Parathyroid adenoma (tissue), 2 donors: ENCODE measurements at regions not wholly inside any gene's neighbourhood (a gene's known extent, or its start where the extent isn't known, plus 50 kb on each side); places are given as distances from the start of the nearest gene placed in this dataset.

Source experiments
- H2AFZ ChIP-seq: fragments of 300-600 bp; sonication (generic); one replicate; pipeline ENCODE4 v1.7.0; 2017; ENCODE audit warnings: antibody characterized with exemption, mild to moderate bottlenecking
- H3K27ac ChIP-seq: fragments of 300-600 bp; sonication (generic); one replicate; pipeline ENCODE4 v1.7.0; 2017
- H3K27me3 ChIP-seq: fragments of 300-600 bp; sonication (generic); one replicate; pipeline ENCODE4 v1.7.0; 2017; ENCODE audit warnings: low read length; ENCODE audit not compliant: control insufficient read depth, insufficient read depth
- H3K36me3 ChIP-seq: fragments of 300-600 bp; sonication (generic); one replicate; pipeline ENCODE4 v1.7.0; 2017; ENCODE audit warnings: low read length; ENCODE audit not compliant: control insufficient read depth, insufficient read depth
- H3K4me1 ChIP-seq: fragments of 300-600 bp; sonication (generic); one replicate; pipeline ENCODE4 v1.7.0; 2017; ENCODE audit warnings: control low read depth
- H3K4me2 ChIP-seq: fragments of 300-600 bp; sonication (generic); one replicate; pipeline ENCODE4 v1.7.0; 2017; ENCODE audit warnings: low read length
- H3K4me3 ChIP-seq: fragments of 300-600 bp; sonication (generic); one replicate; pipeline ENCODE4 v1.7.0; 2017; ENCODE audit warnings: low read depth, low read length
- H3K79me2 ChIP-seq: fragments of 300-600 bp; sonication (generic); one replicate; pipeline ENCODE4 v1.7.0; 2017; ENCODE audit warnings: control low read depth
- H3K9ac ChIP-seq: fragments of 300-600 bp; sonication (generic); one replicate; pipeline ENCODE4 v1.7.0; 2017; ENCODE audit warnings: mild to moderate bottlenecking
- H3K9me3 ChIP-seq: fragments of 300-600 bp; sonication (generic); one replicate; pipeline ENCODE4 v1.7.0; 2017; ENCODE audit warnings: low read length; ENCODE audit not compliant: control insufficient read depth
- TF ChIP-seq, protein P1 (sequence below): fragments of 300-600 bp; sonication (generic); IDR thresholded peaks from one replicate; pipeline ENCODE4 v1.7.0; 2017; ENCODE audit warnings: antibody characterized with exemption, mild to moderate bottlenecking
- donor health status: primary hyperparathyroidism.

GRCh38 chr6:163998496-163998895 lies 584.0 kb downstream of the QKI start:
- H3K27ac ChIP-seq: no peak overlapping the region
- H3K27me3 ChIP-seq: no peaks in the 10 kb centered on the region
- H3K4me3 ChIP-seq: no peak overlapping the region
- no peaks in the 10 kb centered on the region for H3K79me2 ChIP-seq
- TF ChIP-seq, protein P1, sequence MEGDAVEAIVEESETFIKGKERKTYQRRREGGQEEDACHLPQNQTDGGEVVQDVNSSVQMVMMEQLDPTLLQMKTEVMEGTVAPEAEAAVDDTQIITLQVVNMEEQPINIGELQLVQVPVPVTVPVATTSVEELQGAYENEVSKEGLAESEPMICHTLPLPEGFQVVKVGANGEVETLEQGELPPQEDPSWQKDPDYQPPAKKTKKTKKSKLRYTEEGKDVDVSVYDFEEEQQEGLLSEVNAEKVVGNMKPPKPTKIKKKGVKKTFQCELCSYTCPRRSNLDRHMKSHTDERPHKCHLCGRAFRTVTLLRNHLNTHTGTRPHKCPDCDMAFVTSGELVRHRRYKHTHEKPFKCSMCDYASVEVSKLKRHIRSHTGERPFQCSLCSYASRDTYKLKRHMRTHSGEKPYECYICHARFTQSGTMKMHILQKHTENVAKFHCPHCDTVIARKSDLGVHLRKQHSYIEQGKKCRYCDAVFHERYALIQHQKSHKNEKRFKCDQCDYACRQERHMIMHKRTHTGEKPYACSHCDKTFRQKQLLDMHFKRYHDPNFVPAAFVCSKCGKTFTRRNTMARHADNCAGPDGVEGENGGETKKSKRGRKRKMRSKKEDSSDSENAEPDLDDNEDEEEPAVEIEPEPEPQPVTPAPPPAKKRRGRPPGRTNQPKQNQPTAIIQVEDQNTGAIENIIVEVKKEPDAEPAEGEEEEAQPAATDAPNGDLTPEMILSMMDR: no peak
- H3K9ac ChIP-seq: no peak overlapping the region
- no peaks in the 10 kb centered on the region for H3K4me1 ChIP-seq
- no peak overlapping the region for H3K4me2 ChIP-seq
- no peaks in the 10 kb centered on the region for H3K9me3 ChIP-seq
- H3K36me3 ChIP-seq: no peaks in the 10 kb centered on the region
- no peak overlapping the region for H2AFZ ChIP-seq

DNA sequence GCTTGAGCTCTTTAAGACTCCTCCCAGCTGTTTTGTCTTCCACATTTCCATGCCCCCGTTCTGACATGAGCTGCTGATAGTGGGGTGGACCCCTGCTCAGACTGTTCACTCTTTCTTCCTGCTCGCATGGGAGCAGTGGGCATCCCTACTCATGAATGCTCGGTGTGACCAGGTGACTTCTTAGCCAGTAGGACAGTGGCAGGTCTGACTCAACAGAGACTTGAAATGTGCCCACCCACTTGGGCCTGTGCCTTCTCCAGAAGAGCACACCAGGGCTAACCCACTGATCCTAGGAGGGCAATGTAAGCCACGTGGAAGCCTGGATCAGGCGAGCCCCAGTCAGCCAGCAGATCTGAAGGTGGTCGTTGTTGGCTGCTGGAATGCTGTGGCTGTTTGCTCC lies 582.0 kb downstream of the QKI start:
- Histone ChIP-seq H3K9ac (no peak overlapping the region), H3K4me1 (no peaks in the 10 kb centered on the region), H3K4me3 (no peak overlapping the region), H3K27ac (no peak overlapping the region), H3K36me3 (no peaks in the 10 kb centered on the region), H3K4me2 (no peak overlapping the region), H2AFZ (no peak overlapping the region), H3K79me2 (no peaks in the 10 kb centered on the region), H3K27me3 (no peaks in the 10 kb centered on the region), H3K9me3 (no peaks in the 10 kb centered on the region)
- TF ChIP-seq, protein P1: no peak

- no peaks in the 10 kb centered on the region for H3K27me3 ChIP-seq
- no peak overlapping the region for H3K4me3 ChIP-seq
- no peaks in the 10 kb centered on the region for H3K4me1 ChIP-seq
- H3K9me3 ChIP-seq: no peaks in the 10 kb centered on the region
- no peaks in the 10 kb centered on the region for H3K36me3 ChIP-seq
- H3K4me2 ChIP-seq: no peak overlapping the region
- TF ChIP-seq, protein P1: no peak
- no peak overlapping the region for H3K9ac ChIP-seq
- H2AFZ ChIP-seq: no peak overlapping the region
- H3K79me2 ChIP-seq: no peaks in the 10 kb centered on the region
- no peak overlapping the region for H3K27ac ChIP-seq
These were observed 580.0 kb downstream of the QKI start for GRCh38 chr6:163994566-163994965.

GRCh38 chr6:163992701-163993100 lies 578.2 kb downstream of the QKI start:
- Histone ChIP-seq H3K27me3 (no peaks in the 10 kb centered on the region), H3K4me2 (no peak overlapping the region), H3K36me3 (no peaks in the 10 kb centered on the region), H3K4me3 (no peak overlapping the region), H3K27ac (no peak overlapping the region), H3K9ac (no peak overlapping the region), H3K9me3 (no peaks in the 10 kb centered on the region), H3K4me1 (no peaks in the 10 kb centered on the region), H3K79me2 (no peaks in the 10 kb centered on the region), H2AFZ (no peak overlapping the region)
- TF ChIP-seq, protein P1: no peak

- TF ChIP-seq, protein P1: no peak
These were observed 577.5 kb downstream of the QKI start for GRCh38 chr6:163992056-163992455.

More at GRCh38 chr6:163992056-163992455, 577.5 kb downstream of the QKI start:
- no peak overlapping the region for H3K4me3 ChIP-seq
- no peak overlapping the region for H3K4me2 ChIP-seq
- no peak overlapping the region for H3K27ac ChIP-seq
- H3K36me3 ChIP-seq: no peaks in the 10 kb centered on the region
- no peak overlapping the region for H3K9ac ChIP-seq
- H2AFZ ChIP-seq: no peak overlapping the region
- H3K4me1 ChIP-seq: no peaks in the 10 kb centered on the region
- no peaks in the 10 kb centered on the region for H3K79me2 ChIP-seq
- no peaks in the 10 kb centered on the region for H3K9me3 ChIP-seq
- H3K27me3 ChIP-seq: no peaks in the 10 kb centered on the region
